Subcutaneous abdominal adipose tissue (tissue), 5 donors: ENCODE measurements at regions not wholly inside any gene's neighbourhood (a gene's known extent, or its start where the extent isn't known, plus 50 kb on each side); places are given as distances from the start of the nearest gene placed in this dataset.
"Not testable (repeated sequence)": the region's sequence is repeated elsewhere in the genome, so short reads cannot be mapped to it uniquely, and the experiment has no call there.

Experiments used
- H3K27ac ChIP-seq: one replicate; pipeline ENCODE4 v1.7.0; 2013; ENCODE audit warnings: low read depth, mild to moderate bottlenecking, inconsistent platforms, low read length, moderate library complexity
- H3K27me3 ChIP-seq, 5 donors: one replicate each; pipeline ENCODE4 v1.7.0; 2013; ENCODE audit warnings: low read length in 5 of 5, inconsistent platforms in 1 of 5; ENCODE audit not compliant: control insufficient read depth in 5 of 5, insufficient read depth in 4 of 5
- H3K36me3 ChIP-seq, 5 donors: one replicate each; pipeline ENCODE4 v1.7.0; 2013; ENCODE audit warnings: low read length in 5 of 5; ENCODE audit not compliant: control insufficient read depth in 5 of 5, insufficient read depth in 5 of 5
- H3K4me1 ChIP-seq, 5 donors: one replicate each; pipeline ENCODE4 v1.7.0; 2013; ENCODE audit warnings: low read length in 5 of 5, mild to moderate bottlenecking in 3 of 5, moderate library complexity in 1 of 5; ENCODE audit not compliant: control insufficient read depth in 5 of 5, insufficient read depth in 5 of 5
- H3K4me3 ChIP-seq, 5 donors: one replicate each; pipeline ENCODE4 v1.7.0; 2013; ENCODE audit warnings: low read length in 5 of 5, low read depth in 1 of 5
- H3K9ac ChIP-seq, 5 donors: one replicate each; pipeline ENCODE4 v1.7.0; 2013; ENCODE audit warnings: low read length in 5 of 5, mild to moderate bottlenecking in 4 of 5, moderate library complexity in 3 of 5
- H3K9me3 ChIP-seq, 5 donors: one replicate each; pipeline ENCODE4 v1.7.0; 2013; ENCODE audit warnings: low read length in 5 of 5; ENCODE audit not compliant: control insufficient read depth in 5 of 5
- donor health status: healthy.
- donor health status: healthy.
- donor health status: healthy.
- donor health status: healthy.
- donor health status: healthy.

GRCh38 chr11:96841792-96842191, 452.0 kb downstream of the JRKL start:
- H3K36me3 ChIP-seq, result no peaks in the 10 kb centered on the region
- no peaks in the 10 kb centered on the region for H3K27me3 ChIP-seq
- no peak overlapping the region for H3K4me3 ChIP-seq
- peaks cover 0 to 3% (median 0%) of the 10 kb centered on the region in 5 donors for H3K4me1 ChIP-seq
- H3K9me3 ChIP-seq, result no peaks in the 10 kb centered on the region
- H3K27ac ChIP-seq, result no peak overlapping the region
- H3K9ac ChIP-seq, result no peak overlapping the region

GRCh38 chr11:96842731-96843130, 452.9 kb downstream of the JRKL start:
- Histone ChIP-seq H3K4me3 (no peak overlapping the region), H3K4me1 (peaks cover 0 to 3% (median 0%) of the 10 kb centered on the region in 5 donors), H3K27me3 (no peaks in the 10 kb centered on the region), H3K36me3 (no peaks in the 10 kb centered on the region), H3K27ac (no peak overlapping the region), H3K9me3 (no peaks in the 10 kb centered on the region), H3K9ac (no peak overlapping the region)

GRCh38 chr11:96854425-96854824, 464.6 kb downstream of the JRKL start:
- H3K4me3 ChIP-seq, result no peak overlapping the region
- H3K27ac ChIP-seq, result no peak overlapping the region
- H3K9me3 ChIP-seq, result peaks cover 0 to 4% (median 0%) of the 10 kb centered on the region in 5 donors
- no peaks in the 10 kb centered on the region for H3K27me3 ChIP-seq
- no peak overlapping the region for H3K9ac ChIP-seq
- H3K36me3 ChIP-seq, result no peaks in the 10 kb centered on the region
- H3K4me1 ChIP-seq, result no peaks in the 10 kb centered on the region

GRCh38 chr11:96861722-96862121, 471.9 kb downstream of the JRKL start:
- not testable (repeated sequence) for H3K27ac ChIP-seq, H3K27me3 ChIP-seq, H3K4me3 ChIP-seq, H3K9me3 ChIP-seq, H3K9ac ChIP-seq, H3K36me3 ChIP-seq
- peaks cover 0 to 11% (median 5%) of the 10 kb centered on the region in 5 donors for H3K4me1 ChIP-seq

GRCh38 chr11:96863520-96863919, 473.7 kb downstream of the JRKL start:
- peaks cover 0 to 16% (median 8%) of the 10 kb centered on the region in 5 donors for H3K4me1 ChIP-seq
- H3K27ac ChIP-seq, result no peak overlapping the region
- H3K27me3 ChIP-seq, result no peaks in the 10 kb centered on the region
- no peak overlapping the region for H3K9ac ChIP-seq
- no peaks in the 10 kb centered on the region for H3K36me3 ChIP-seq
- peaks cover 0 to 5% (median 0%) of the 10 kb centered on the region in 5 donors for H3K9me3 ChIP-seq
- peak overlapping the region in 1 of 5 donors; percentile 4 for H3K4me3 ChIP-seq

- Histone ChIP-seq H3K9ac (no peak overlapping the region), H3K27ac (no peak overlapping the region), H3K4me3 (no peak overlapping the region), H3K9me3 (peaks cover 0 to 5% (median 0%) of the 10 kb centered on the region in 5 donors), H3K4me1 (peaks cover 0 to 28% (median 19%) of the 10 kb centered on the region in 5 donors), H3K27me3 (no peaks in the 10 kb centered on the region), H3K36me3 (no peaks in the 10 kb centered on the region)
Observed at GRCh38 chr11:96865020-96865419, 475.2 kb downstream of the JRKL start.

GRCh38 chr11:96869207-96869606, 479.4 kb downstream of the JRKL start:
- Histone ChIP-seq H3K4me1 (peaks cover 0 to 26% (median 19%) of the 10 kb centered on the region in 5 donors), H3K9ac (no peak overlapping the region), H3K27me3 (no peaks in the 10 kb centered on the region), H3K27ac (no peak overlapping the region), H3K36me3 (no peaks in the 10 kb centered on the region), H3K4me3 (peak overlapping the region in 1 of 5 donors; percentile 1), H3K9me3 (no peaks in the 10 kb centered on the region)

GRCh38 chr11:96875712-96876111, 485.9 kb downstream of the JRKL start:
- Histone ChIP-seq H3K27ac (no peak overlapping the region), H3K4me3 (no peak overlapping the region), H3K9me3 (no peaks in the 10 kb centered on the region), H3K27me3 (no peaks in the 10 kb centered on the region), H3K4me1 (peaks cover 0 to 15% (median 4%) of the 10 kb centered on the region in 5 donors), H3K9ac (no peak overlapping the region), H3K36me3 (no peaks in the 10 kb centered on the region)

- H3K9me3 ChIP-seq, result peaks cover 0 to 3% (median 0%) of the 10 kb centered on the region in 5 donors
- H3K36me3 ChIP-seq, result no peaks in the 10 kb centered on the region
- no peaks in the 10 kb centered on the region for H3K27me3 ChIP-seq
- H3K9ac ChIP-seq, result no peak overlapping the region
- H3K27ac ChIP-seq, result no peak overlapping the region
- H3K4me3 ChIP-seq, result no peak overlapping the region
- H3K4me1 ChIP-seq, result peaks cover 0 to 15% (median 4%) of the 10 kb centered on the region in 5 donors
Observed at GRCh38 chr11:96878299-96879051, 488.7 kb downstream of the JRKL start.

GRCh38 chr11:96882622-96883021, 492.8 kb downstream of the JRKL start:
- H3K27ac ChIP-seq, H3K4me3 ChIP-seq, H3K27me3 ChIP-seq, H3K4me1 ChIP-seq, H3K9me3 ChIP-seq, H3K36me3 ChIP-seq, H3K9ac ChIP-seq: not testable (repeated sequence)
